HepG2 (cell line): ENCODE measurements at regions not wholly inside any gene's neighbourhood (a gene's known extent, or its start where the extent isn't known, plus 50 kb on each side); places are given as distances from the start of the nearest gene placed in this dataset.

ENCODE experiments used
- ATAC-seq: fragments of 200-7000 bp; cut with Tn5 transposase; 3 replicates; pipeline ENCODE4 v1.9.1; 2020; ENCODE audit warnings: mild to moderate bottlenecking, moderate library complexity
- BruUV-seq: library from RNA; stranded (reverse); fragments of 400-500 nt; replicated peaks from 2 replicates; lab custom pipeline; 2021; lab: Mats Ljungman, UMichigan
- CTCF ChIA-PET: fragments of 300-600 bp; formaldehyde crosslinking; extraction: SDS; loops from one replicate; lab custom pipeline; 2021; ENCODE audit warnings: low total read pairs, inconsistent platforms, low intra/inter-chr PET ratio; lab: Yijun Ruan, JAX
- POLR2A ChIA-PET: fragments of 350-600 bp; sonication (Branson Sonifier 250); formaldehyde crosslinking; loops from one replicate; lab custom pipeline; 2020; ENCODE audit warnings: antibody characterized with exemption, inconsistent platforms; lab: Yijun Ruan, JAX
- DNase-seq: peaks from one replicate; pipeline ENCODE4 v3.0.0-alpha.2; 2015; ENCODE audit warnings: low spot score
- FAIRE-seq: peaks from 3 replicates; lab custom pipeline; 2011; peaks lifted over from hg19 to GRCh38; lab: Jason Lieb, UNC
- H2AFZ ChIP-seq: one replicate; pipeline ENCODE4 v1.6.1; 2011; ENCODE audit warnings: low read length, inconsistent platforms
- H3K27ac ChIP-seq: fragments of 300-600 bp; 3 replicates; pipeline ENCODE4 v1.8.0; 2011; ENCODE audit warnings: mixed run types, mild to moderate bottlenecking, mixed read lengths, low read length, inconsistent platforms; ENCODE audit not compliant: insufficient read depth; ENCODE audit errors: extremely low read length
- H3K27me3 ChIP-seq, 2 experiments: fragments of 200-600 bp in 1 of 2; 2 replicates in 1 of 2; 3 replicates in 1 of 2; pipeline versions ENCODE4 v1.6.0 to v1.8.0; 2011; ENCODE audit warnings: low read length in 2 of 2, mild to moderate bottlenecking in 2 of 2, moderate library complexity in 2 of 2, inconsistent platforms in 1 of 2; ENCODE audit not compliant: insufficient read depth in 2 of 2, control insufficient read depth in 1 of 2
- H3K36me3 ChIP-seq, 2 experiments: fragments of 200-600 bp in 1 of 2; replicated peaks in 1 of 2; 2 replicates in 1 of 2; 3 replicates in 1 of 2; pipeline versions ENCODE4 v1.5.1 to v1.8.0; 2011; ENCODE audit warnings: low read length in 2 of 2, inconsistent platforms in 1 of 2; ENCODE audit not compliant: insufficient read depth in 2 of 2, control insufficient read depth in 1 of 2
- H3K4me1 ChIP-seq: 2 replicates; pipeline ENCODE4 v1.5.1; 2012; ENCODE audit warnings: low read length, inconsistent platforms; ENCODE audit not compliant: insufficient read depth
- H3K4me2 ChIP-seq: 2 replicates; pipeline ENCODE4 v1.6.0; 2011; ENCODE audit warnings: low read depth, low read length, inconsistent platforms
- H3K4me3 ChIP-seq, 3 experiments: fragments of 200-600 bp in 1 of 3; sonication (generic), shearing (Covaris generic) in 1 of 3; replicated peaks in 1 of 3; 2 replicates each; pipeline ENCODE4 v1.5.1; 2011 to 2016; ENCODE audit warnings: low read length in 3 of 3, inconsistent platforms in 2 of 3, low read depth in 2 of 3, mild to moderate bottlenecking in 2 of 3, control low read depth in 1 of 3, mixed read lengths in 1 of 3; ENCODE audit not compliant: insufficient read depth in 1 of 3
- H3K79me2 ChIP-seq: one replicate; pipeline ENCODE4 v1.6.1; 2011; ENCODE audit warnings: low read length, inconsistent platforms; ENCODE audit not compliant: insufficient read depth
- H3K9ac ChIP-seq: 2 replicates; pipeline ENCODE4 v1.6.0; 2011; ENCODE audit warnings: mild to moderate bottlenecking, low read depth, low read length, inconsistent platforms; ENCODE audit not compliant: insufficient read depth
- H3K9me3 ChIP-seq: 2 replicates; pipeline ENCODE4 v1.5.1; 2012; ENCODE audit warnings: mild to moderate bottlenecking, low read length
- H4K20me1 ChIP-seq: 2 replicates; pipeline ENCODE4 v1.6.0; 2011; ENCODE audit warnings: inconsistent platforms, mild to moderate bottlenecking, low read length, moderate library complexity; ENCODE audit not compliant: insufficient read depth
- AGO1 ChIP-seq: fragments of 200-400 bp; formaldehyde crosslinking; IDR thresholded peaks from 2 replicates; pipeline ENCODE4 v1.6.1; 2017; ENCODE audit warnings: mild to moderate bottlenecking, low read depth, low read length, moderate library complexity; ENCODE audit not compliant: poor library complexity, severe bottlenecking
- ISX ChIP-seq: sonication (generic); formaldehyde crosslinking; conservative IDR thresholded peaks from 2 replicates; pipeline ENCODE4 v1.5.0; 2020; ENCODE audit warnings: missing genetic modification reagents
- KDM5B ChIP-seq: sonication (generic); formaldehyde crosslinking; IDR thresholded peaks from 2 replicates; pipeline ENCODE4 v1.4.0; 2020; ENCODE audit warnings: missing genetic modification reagents, mild to moderate bottlenecking, borderline replicate concordance
- KLF6 ChIP-seq: IDR thresholded peaks from 2 replicates; pipeline ENCODE4 v1.8.0; 2016; ENCODE audit warnings: missing biosample characterization, missing genetic modification reagents
- MTA1 ChIP-seq: sonication (generic); formaldehyde crosslinking; IDR thresholded peaks from 2 replicates; pipeline ENCODE4 v1.4.0; 2020; ENCODE audit warnings: missing genetic modification reagents, mild to moderate bottlenecking, borderline replicate concordance
- NR3C1 ChIP-seq: sonication (generic); formaldehyde crosslinking; IDR thresholded peaks from 2 replicates; pipeline ENCODE4 v1.4.0; 2020; ENCODE audit warnings: missing genetic modification reagents
- PCBP2 ChIP-seq: fragments of 200-400 bp; formaldehyde crosslinking; optimal IDR thresholded peaks from 2 replicates; pipeline ENCODE3; 2018; ENCODE audit warnings: low read length, low read depth; ENCODE audit not compliant: poor library complexity, severe bottlenecking
- POLR2AphosphoS5 ChIP-seq: IDR thresholded peaks from 2 replicates; pipeline ENCODE4 v1.6.1; 2012; ENCODE audit warnings: low read depth, low read length
- SALL2 ChIP-seq: sonication (generic); formaldehyde crosslinking; IDR thresholded peaks from 2 replicates; pipeline ENCODE4 v1.8.1; 2023; ENCODE audit warnings: mild to moderate bottlenecking, missing genetic modification reagents, inconsistent platforms
- SP5 ChIP-seq: IDR thresholded peaks from 2 replicates; pipeline ENCODE4 v1.6.1; 2016; ENCODE audit warnings: low read depth, borderline replicate concordance
- TBX2 ChIP-seq: sonication (generic); formaldehyde crosslinking; IDR thresholded peaks from 2 replicates; pipeline ENCODE4 v1.5.0; 2020; ENCODE audit warnings: missing genetic modification reagents, mild to moderate bottlenecking, borderline replicate concordance
- ZBTB8A ChIP-seq: sonication (generic); formaldehyde crosslinking; IDR thresholded peaks from 2 replicates; pipeline ENCODE4 v1.4.0; 2020; ENCODE audit warnings: mild to moderate bottlenecking, low read depth, missing genetic modification reagents, borderline replicate concordance
- ZNF225 ChIP-seq: sonication (generic); formaldehyde crosslinking; IDR thresholded peaks from 2 replicates; pipeline ENCODE4 v1.4.0; 2020; ENCODE audit warnings: mild to moderate bottlenecking, missing genetic modification reagents
- ZNF530 ChIP-seq: sonication (generic); formaldehyde crosslinking; IDR thresholded peaks from 2 replicates; pipeline ENCODE4 v1.5.0; 2020; ENCODE audit warnings: low read depth, mild to moderate bottlenecking, missing genetic modification reagents
- ZNF660 ChIP-seq: sonication (generic); formaldehyde crosslinking; IDR thresholded peaks from 2 replicates; pipeline ENCODE4 v1.5.1; 2020; ENCODE audit warnings: mild to moderate bottlenecking, low read depth, missing genetic modification reagents, borderline replicate concordance
- ZNF724P ChIP-seq: sonication (generic); formaldehyde crosslinking; IDR thresholded peaks from 2 replicates; pipeline ENCODE4 v1.8.0; 2022; ENCODE audit warnings: missing genetic modification reagents, borderline replicate concordance
- ZNF747 ChIP-seq: sonication (generic); formaldehyde crosslinking; IDR thresholded peaks from 2 replicates; pipeline ENCODE4 v1.8.1; 2023; ENCODE audit warnings: missing genetic modification reagents, mild to moderate bottlenecking, borderline replicate concordance
- ZSCAN9 ChIP-seq: IDR thresholded peaks from 2 replicates; pipeline ENCODE4 v1.6.1; 2016; ENCODE audit warnings: borderline replicate concordance
- whole genome bisulfite sequencing: methylation state at CpG from one replicate; pipeline ENCODE4 v1.1.6; 2017; ENCODE audit warnings: low lambda C conversion rate; 5-methylcytosine and 5-hydroxymethylcytosine counted together
- in situ Hi-C: cut with HindIII; loops from 2 replicates; pipeline ENCODE4 v1.10.0; 2017; ENCODE audit warnings: low pct_unique_long_range_greater_than_20kb; ENCODE audit not compliant: extremely low pct_ligation_motif_present
- intact Hi-C: fragments of 100-400 bp; cut with micrococcal nuclease; formaldehyde crosslinking; loops from one replicate; pipeline ENCODE4 v1.10.0; 2022; ENCODE audit not compliant: unreplicated experiment
- TF ChIP-seq, protein P1 (sequence below): sonication (generic); formaldehyde crosslinking; IDR thresholded peaks from 2 replicates; pipeline ENCODE4 v1.4.0; 2020; ENCODE audit warnings: missing genetic modification reagents, mild to moderate bottlenecking, borderline replicate concordance
- TF ChIP-seq, protein P2 (sequence below): IDR thresholded peaks from 2 replicates; pipeline ENCODE4 v1.6.1; 2016; ENCODE audit warnings: control low read depth
- TF ChIP-seq, protein P3 (sequence below): sonication (generic); formaldehyde crosslinking; IDR thresholded peaks from 2 replicates; pipeline ENCODE4 v1.5.0; 2020; ENCODE audit warnings: mild to moderate bottlenecking, low read depth, missing genetic modification reagents, borderline replicate concordance

DNA sequence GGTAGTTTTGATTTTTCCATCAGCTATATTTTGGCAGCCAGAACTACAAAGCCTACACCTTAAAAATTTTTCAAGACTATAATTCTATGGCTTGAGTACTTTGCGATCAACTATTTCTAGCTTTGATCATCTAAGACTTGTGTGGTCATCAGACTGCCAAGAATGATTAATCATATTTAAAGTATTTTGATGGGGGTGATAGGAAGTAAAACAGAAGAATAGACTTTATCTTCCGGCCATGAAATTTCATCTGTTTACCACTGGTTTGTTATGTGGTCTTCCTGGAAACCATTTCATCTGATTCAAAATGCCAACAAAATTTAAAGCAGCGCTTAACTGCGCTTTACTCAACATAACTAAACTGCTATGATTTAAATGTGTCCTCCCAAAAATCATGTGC, 706.8 kb downstream of the TRHDE start (continued):
- TF ChIP-seq, protein P1, sequence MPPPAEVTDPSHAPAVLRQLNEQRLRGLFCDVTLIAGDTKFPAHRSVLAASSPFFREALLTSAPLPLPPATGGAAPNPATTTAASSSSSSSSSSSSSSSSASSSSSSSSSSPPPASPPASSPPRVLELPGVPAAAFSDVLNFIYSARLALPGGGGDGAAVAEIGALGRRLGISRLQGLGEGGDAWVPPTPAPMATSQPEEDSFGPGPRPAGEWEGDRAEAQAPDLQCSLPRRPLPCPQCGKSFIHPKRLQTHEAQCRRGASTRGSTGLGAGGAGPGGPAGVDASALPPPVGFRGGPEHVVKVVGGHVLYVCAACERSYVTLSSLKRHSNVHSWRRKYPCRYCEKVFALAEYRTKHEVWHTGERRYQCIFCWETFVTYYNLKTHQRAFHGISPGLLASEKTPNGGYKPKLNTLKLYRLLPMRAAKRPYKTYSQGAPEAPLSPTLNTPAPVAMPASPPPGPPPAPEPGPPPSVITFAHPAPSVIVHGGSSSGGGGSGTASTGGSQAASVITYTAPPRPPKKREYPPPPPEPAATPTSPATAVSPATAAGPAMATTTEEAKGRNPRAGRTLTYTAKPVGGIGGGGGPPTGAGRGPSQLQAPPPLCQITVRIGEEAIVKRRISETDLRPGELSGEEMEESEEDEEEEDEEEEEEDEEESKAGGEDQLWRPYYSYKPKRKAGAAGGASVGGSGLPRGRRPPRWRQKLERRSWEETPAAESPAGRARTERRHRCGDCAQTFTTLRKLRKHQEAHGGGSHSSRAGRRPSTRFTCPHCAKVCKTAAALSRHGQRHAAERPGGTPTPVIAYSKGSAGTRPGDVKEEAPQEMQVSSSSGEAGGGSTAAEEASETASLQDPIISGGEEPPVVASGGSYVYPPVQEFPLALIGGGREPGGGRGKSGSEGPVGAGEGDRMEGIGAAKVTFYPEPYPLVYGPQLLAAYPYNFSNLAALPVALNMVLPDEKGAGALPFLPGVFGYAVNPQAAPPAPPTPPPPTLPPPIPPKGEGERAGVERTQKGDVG (CRISPR knock-in tag), result no peak
- TF ChIP-seq SP5 (CRISPR knock-in tag) (no peak), ZSCAN9 (CRISPR knock-in tag) (no peak), NR3C1 (CRISPR knock-in tag) (no peak), PCBP2 (no peak), ISX (no peak), POLR2AphosphoS5 (no peak), AGO1 (no peak), ZNF660 (CRISPR knock-in tag) (no peak)
- TF ChIP-seq, protein P2, sequence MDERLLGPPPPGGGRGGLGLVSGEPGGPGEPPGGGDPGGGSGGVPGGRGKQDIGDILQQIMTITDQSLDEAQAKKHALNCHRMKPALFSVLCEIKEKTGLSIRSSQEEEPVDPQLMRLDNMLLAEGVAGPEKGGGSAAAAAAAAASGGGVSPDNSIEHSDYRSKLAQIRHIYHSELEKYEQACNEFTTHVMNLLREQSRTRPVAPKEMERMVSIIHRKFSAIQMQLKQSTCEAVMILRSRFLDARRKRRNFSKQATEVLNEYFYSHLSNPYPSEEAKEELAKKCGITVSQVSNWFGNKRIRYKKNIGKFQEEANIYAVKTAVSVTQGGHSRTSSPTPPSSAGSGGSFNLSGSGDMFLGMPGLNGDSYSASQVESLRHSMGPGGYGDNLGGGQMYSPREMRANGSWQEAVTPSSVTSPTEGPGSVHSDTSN, result no peak

DNA sequence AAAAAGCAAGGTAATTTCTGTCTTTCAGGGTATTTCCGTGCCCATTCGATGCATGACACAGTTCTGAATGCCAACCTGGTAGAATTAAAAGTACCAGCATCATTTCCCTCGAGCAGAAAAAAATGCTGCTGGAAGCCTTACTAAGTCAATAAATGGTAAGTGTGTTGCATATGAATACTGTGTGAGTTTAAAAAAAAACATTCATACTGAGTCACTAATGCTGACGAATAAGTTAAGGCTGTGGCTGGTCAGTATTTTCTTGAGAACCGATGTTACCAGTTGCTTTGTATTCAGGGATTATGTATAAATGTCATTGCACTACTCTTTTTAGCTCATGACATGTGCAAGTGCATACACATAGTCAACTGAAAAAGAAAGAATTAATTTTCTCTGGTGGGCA, 710.2 kb downstream of the TRHDE start:
- H3K9ac ChIP-seq, result no peak overlapping the region
- intact Hi-C loops, result no loop called here
- ChIA-PET CTCF (no interaction called here), POLR2A (no interaction called here)
- no peak overlapping the region for H3K27ac ChIP-seq
- ATAC-seq (no peak), DNase-seq (no peak), FAIRE-seq (no peak)
- H3K9me3 ChIP-seq, result peaks cover 33% of the 10 kb centered on the region
- H3K36me3 ChIP-seq, result no peaks in the 10 kb centered on the region
- no peaks in the 10 kb centered on the region for H3K79me2 ChIP-seq
- H3K4me2 ChIP-seq, result no peak overlapping the region
- no peak overlapping the region for H3K4me3 ChIP-seq
- no peak overlapping the region for H2AFZ ChIP-seq
- 3% methylated on average over 5 of the region's 5 CpGs for WGBS
- H3K27me3 ChIP-seq, result no peaks in the 10 kb centered on the region
- H3K4me1 ChIP-seq, result no peaks in the 10 kb centered on the region
- no TSS peak for BruUV-seq
- no peaks in the 10 kb centered on the region for H4K20me1 ChIP-seq
- in situ Hi-C loops, result no loop called here
- TF ChIP-seq, protein P3, sequence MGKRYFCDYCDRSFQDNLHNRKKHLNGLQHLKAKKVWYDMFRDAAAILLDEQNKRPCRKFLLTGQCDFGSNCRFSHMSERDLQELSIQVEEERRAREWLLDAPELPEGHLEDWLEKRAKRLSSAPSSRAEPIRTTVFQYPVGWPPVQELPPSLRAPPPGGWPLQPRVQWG (CRISPR knock-in tag), result no peak
- no peak for TF ChIP-seq ZNF724P (CRISPR knock-in tag)
- TF ChIP-seq MTA1 (CRISPR knock-in tag), result no peak
- no peak for TF ChIP-seq KLF6
- TF ChIP-seq KDM5B (CRISPR knock-in tag), result no peak
- TF ChIP-seq ZNF747 (CRISPR knock-in tag), result no peak
- TF ChIP-seq ZNF225 (CRISPR knock-in tag), result no peak
- no peak for TF ChIP-seq TBX2 (CRISPR knock-in tag)
- no peak for TF ChIP-seq ZBTB8A (CRISPR knock-in tag)
- no peak for TF ChIP-seq ZNF530 (CRISPR knock-in tag)
- no peak for TF ChIP-seq SALL2 (CRISPR knock-in tag)
